Hippocampal formation (tissue), 2 donors: ENCODE measurements at regions not wholly inside any gene's neighbourhood (a gene's known extent, or its start where the extent isn't known, plus 50 kb on each side); places are given as distances from the start of the nearest gene placed in this dataset.
"Not testable (repeated sequence)": the region's sequence is repeated elsewhere in the genome, so short reads cannot be mapped to it uniquely, and the experiment has no call there.

ENCODE experiments used
- DNase-seq, 2 donors: peaks; one replicate each; lab custom pipeline; 2025; lab: John Stamatoyannopoulos, UW

- no peak for DNase-seq
These were observed 98.0 kb upstream of the SLC24A3 start for GRCh38 chr20:19114410-19114809.

GRCh38 chr20:19115581-19115980 lies 96.9 kb upstream of the SLC24A3 start:
- no peak for DNase-seq

- no peak for DNase-seq
These were observed 92.4 kb upstream of the SLC24A3 start for GRCh38 chr20:19120011-19120410.

- DNase-seq: no peak
These were observed 91.9 kb upstream of the SLC24A3 start for GRCh38 chr20:19120569-19120968.

GRCh38 chr20:19121463-19121862 lies 91.0 kb upstream of the SLC24A3 start:
- DNase-seq: no peak

GRCh38 chr20:19121916-19122315 lies 90.5 kb upstream of the SLC24A3 start:
- no peak for DNase-seq

GRCh38 chr20:19122395-19122794 lies 90.0 kb upstream of the SLC24A3 start:
- DNase-seq: no peak

GRCh38 chr20:19125508-19125907 lies 86.9 kb upstream of the SLC24A3 start:
- DNase-seq: no peak

GRCh38 chr20:19129306-19129705 lies 83.1 kb upstream of the SLC24A3 start:
- no peak for DNase-seq

- DNase-seq: no peak
These were observed 82.3 kb upstream of the SLC24A3 start for GRCh38 chr20:19129976-19130612.

- no peak for DNase-seq
These were observed 81.8 kb upstream of the SLC24A3 start for GRCh38 chr20:19130613-19130984.

GRCh38 chr20:19137641-19138040 lies 74.8 kb upstream of the SLC24A3 start:
- DNase-seq: no peak

- no peak for DNase-seq
These were observed 73.7 kb upstream of the SLC24A3 start for GRCh38 chr20:19138758-19139157.

GRCh38 chr20:19139584-19139983 lies 72.9 kb upstream of the SLC24A3 start:
- not testable (repeated sequence) for DNase-seq

- DNase-seq: peak in 1 of 2 donors; percentile 31
These were observed 70.4 kb upstream of the SLC24A3 start for GRCh38 chr20:19141998-19142397.

- DNase-seq: no peak
These were observed 68.6 kb upstream of the SLC24A3 start for GRCh38 chr20:19143890-19144289.

- DNase-seq: no peak
These were observed 51.1 kb upstream of the SLC24A3 start for GRCh38 chr20:19161336-19161735.
